ENCODE measurements at regions not wholly inside any gene's neighbourhood (a gene's known extent, or its start where the extent isn't known, plus 50 kb on each side); places are given as distances from the start of the nearest gene placed in this dataset.

DNA sequence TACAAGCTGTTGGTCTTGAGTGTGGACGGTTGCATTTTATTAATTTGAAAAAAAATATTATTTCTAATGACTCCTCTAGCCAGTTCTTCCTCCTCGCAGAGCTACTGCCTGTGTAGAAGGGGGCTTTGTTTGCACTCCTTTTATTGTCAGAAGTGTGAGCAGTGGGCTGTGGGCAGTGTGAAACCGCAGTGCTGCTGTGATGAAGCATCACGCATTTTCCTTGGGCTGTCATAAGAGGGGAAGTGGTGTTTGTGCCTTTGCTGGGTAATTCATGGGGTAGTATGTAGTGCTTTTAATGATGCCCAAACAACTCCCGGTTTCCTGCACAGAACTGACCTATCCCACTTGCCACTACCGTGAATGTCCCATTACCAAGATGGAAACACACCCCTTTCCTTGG is 357.3 kb downstream of the ZNF536 start:
- TF ChIP-seq, protein P1, sequence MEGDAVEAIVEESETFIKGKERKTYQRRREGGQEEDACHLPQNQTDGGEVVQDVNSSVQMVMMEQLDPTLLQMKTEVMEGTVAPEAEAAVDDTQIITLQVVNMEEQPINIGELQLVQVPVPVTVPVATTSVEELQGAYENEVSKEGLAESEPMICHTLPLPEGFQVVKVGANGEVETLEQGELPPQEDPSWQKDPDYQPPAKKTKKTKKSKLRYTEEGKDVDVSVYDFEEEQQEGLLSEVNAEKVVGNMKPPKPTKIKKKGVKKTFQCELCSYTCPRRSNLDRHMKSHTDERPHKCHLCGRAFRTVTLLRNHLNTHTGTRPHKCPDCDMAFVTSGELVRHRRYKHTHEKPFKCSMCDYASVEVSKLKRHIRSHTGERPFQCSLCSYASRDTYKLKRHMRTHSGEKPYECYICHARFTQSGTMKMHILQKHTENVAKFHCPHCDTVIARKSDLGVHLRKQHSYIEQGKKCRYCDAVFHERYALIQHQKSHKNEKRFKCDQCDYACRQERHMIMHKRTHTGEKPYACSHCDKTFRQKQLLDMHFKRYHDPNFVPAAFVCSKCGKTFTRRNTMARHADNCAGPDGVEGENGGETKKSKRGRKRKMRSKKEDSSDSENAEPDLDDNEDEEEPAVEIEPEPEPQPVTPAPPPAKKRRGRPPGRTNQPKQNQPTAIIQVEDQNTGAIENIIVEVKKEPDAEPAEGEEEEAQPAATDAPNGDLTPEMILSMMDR (conservative IDR thresholded peaks at IDR 0.05; ENCODE audit: low read depth, low read length) = no peak
- H3K4me3 ChIP-seq (ENCODE audit: low read depth, low read length) = no peak overlapping the region

DNA sequence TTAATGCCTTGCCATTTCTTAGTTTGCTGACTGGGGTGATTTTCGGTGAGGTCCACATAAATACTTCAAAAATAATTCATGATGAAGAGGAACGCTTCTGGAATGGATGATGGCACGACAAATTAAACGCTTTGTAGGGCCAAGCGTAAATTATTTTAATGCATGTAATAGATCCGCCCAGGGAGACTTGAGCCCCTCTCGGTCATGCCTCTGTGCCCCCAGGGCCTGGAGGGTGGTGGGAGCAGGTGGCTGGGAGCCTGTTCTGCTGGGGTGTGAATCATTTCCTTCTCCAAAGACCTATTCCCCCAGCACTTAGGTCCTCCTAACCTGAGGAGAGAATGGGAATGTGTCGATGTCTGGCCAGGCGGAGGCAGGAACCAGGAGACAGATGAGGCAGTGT is 350.6 kb downstream of the ZNF536 start:
- TF ChIP-seq, protein P1 (conservative IDR thresholded peaks at IDR 0.05; ENCODE audit: low read depth, low read length) = no peak
- no peak for DNase-seq (ENCODE audit: low read depth)
- H3K4me3 ChIP-seq (ENCODE audit: low read depth, low read length) = no peak overlapping the region

More for the DNA sequence above, 357.3 kb downstream of the ZNF536 start:
- no peak for DNase-seq (ENCODE audit: low read depth)

DNA sequence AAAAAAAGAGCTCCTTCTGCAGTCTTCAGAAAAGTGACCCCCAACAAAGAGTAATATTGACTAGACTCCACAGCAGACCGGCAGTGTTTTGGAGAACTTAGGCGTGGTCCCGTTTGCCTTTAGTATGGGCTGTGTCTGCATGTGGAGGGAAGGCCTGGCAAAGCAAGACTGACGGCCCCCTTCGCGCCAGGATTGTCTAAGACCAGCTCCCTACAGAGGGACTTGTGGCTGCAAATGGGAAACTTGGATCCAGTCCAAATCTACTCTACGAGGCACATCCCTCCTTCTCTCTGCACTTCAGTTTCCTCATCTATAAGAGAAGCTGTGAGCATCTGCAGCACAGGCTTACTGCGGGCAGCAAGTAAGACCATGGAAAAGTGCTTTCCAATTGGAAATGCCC is 350.0 kb downstream of the ZNF536 start:
- H3K4me3 ChIP-seq (ENCODE audit: low read depth, low read length) = no peak overlapping the region
- TF ChIP-seq, protein P1 (conservative IDR thresholded peaks at IDR 0.05; ENCODE audit: low read depth, low read length) = no peak
- no peak for DNase-seq (ENCODE audit: low read depth)

DNA sequence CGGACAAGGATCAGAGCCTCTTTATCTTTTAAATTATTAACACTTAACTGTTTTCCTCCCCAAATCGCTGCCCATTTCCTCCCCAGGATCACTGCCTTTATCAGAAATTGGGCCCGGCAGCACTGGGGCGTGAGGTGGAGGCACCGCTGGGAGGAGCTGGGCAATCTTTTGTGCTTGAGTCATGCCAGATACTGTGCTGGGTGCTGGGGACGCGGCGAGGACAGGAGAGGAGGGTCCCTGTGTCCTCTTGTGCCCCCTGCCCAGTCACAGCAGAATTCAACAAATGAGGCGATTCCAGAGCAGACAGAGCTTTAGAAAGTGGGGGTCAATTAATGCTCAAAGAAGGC is 347.8 kb downstream of the ZNF536 start:
- TF ChIP-seq, protein P1 (conservative IDR thresholded peaks at IDR 0.05; ENCODE audit: low read depth, low read length) = no peak
- H3K4me3 ChIP-seq (ENCODE audit: low read depth, low read length) = peak overlapping the region; percentile 58
- DNase-seq (ENCODE audit: low read depth) = no peak

DNA sequence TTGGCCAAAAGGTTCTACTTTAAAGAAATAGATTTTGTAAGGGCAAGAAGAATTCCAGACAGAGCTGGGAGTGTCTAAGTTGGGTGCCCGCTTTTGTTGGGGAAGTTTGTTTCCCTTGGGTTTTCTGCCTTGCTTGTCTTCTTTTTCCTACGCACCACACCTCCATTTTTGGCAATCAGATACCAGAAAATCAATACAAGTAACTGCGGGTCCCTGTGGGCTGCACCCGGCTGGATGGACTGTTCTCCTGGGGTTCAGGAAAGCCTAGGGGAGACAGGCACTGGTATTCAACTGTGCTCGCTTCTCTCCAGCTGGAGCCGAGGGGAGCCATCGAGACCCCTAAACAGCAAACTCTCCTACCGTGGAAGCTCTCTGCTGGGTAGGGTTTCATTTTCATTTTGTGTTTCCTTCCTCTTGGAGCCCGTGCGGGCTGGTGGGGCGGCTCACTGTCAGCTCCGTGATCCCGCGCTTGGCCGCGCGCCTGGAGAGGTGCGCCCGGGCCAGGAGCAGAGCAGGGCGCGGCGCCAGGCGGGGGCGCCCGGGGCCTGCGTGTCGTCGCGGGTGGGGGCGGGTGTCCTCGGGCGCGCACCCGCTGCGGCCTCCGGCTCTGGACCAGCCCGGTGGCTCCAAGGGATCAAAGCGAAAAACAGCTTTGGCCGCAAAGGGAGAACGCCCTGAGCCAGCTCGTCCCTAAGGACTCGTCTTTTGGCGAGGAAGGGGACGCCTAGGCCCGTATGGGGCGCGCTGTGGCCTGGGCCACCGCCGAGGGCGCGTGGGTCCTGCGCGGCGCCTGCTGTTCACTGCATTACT is 347.2 kb downstream of the ZNF536 start:
- peak; percentile 23 for DNase-seq (ENCODE audit: low read depth)
- TF ChIP-seq, protein P1 (conservative IDR thresholded peaks at IDR 0.05; ENCODE audit: low read depth, low read length) = no peak
- H3K4me3 ChIP-seq (ENCODE audit: low read depth, low read length) = peak overlapping the region; percentile 58

DNA sequence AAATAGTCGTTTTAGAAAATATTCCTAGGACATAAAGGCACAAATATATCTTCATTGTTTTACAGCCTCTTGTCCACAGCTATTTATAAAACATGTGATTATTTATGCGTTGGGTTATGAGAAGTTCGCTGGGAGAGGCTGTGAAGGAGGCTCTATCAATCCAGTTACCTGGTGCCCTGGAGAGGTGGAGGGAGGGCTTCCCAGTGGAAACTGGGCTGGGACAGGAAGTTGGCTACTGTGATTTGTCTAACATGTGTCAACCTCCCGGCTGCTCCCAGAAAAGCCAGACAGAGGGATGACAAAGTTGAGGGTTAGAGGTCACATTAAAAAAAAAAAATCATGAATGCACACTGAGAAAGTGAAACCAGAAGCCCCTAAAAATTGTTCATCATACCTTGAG is 346.5 kb downstream of the ZNF536 start:
- no peak overlapping the region for H3K4me3 ChIP-seq (ENCODE audit: low read depth, low read length)
- TF ChIP-seq, protein P1 (conservative IDR thresholded peaks at IDR 0.05; ENCODE audit: low read depth, low read length) = no peak
- no peak for DNase-seq (ENCODE audit: low read depth)

DNA sequence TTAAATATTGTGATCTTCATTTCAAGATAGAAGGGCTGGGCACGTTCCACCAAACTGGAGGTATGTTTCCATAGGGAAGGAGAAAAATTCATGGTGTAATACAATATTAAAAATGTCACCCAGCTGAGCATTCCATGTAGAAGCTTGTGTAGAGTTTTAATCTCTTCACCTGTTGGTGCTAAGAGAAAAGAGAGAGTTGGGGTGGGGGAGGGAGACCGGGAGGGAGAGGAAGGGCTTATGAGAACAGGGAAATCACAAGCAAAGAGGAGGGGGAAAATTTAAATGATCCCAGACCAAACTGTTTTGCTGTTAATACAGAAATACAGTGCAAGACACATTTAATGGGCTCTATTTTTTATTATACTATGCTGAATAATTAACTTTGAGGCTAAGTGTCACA is 345.8 kb downstream of the ZNF536 start:
- H3K4me3 ChIP-seq (ENCODE audit: low read depth, low read length) = no peak overlapping the region
- DNase-seq (ENCODE audit: low read depth) = no peak
- TF ChIP-seq, protein P1 (conservative IDR thresholded peaks at IDR 0.05; ENCODE audit: low read depth, low read length) = no peak

All from choroid plexus epithelial cell (primary cell).